MCF 10A (cell line): ENCODE measurements at regions not wholly inside any gene's neighbourhood (a gene's known extent, or its start where the extent isn't known, plus 50 kb on each side); places are given as distances from the start of the nearest gene placed in this dataset.

ENCODE experiments used
- BruUV-seq: library from RNA; stranded (reverse); fragments of 400-500 nt; replicated peaks from 2 replicates; lab custom pipeline; 2021; lab: Mats Ljungman, UMichigan
- CTCF ChIA-PET: fragments of 300-600 bp; sonication (Branson Sonifier 250); formaldehyde crosslinking; extraction: SDS; loops from one replicate; lab custom pipeline; 2021; ENCODE audit warnings: antibody characterized with exemption, inconsistent platforms; lab: Yijun Ruan, JAX
- POLR2A ChIA-PET: fragments of 300-600, 350-650 bp; sonication (Branson Sonifier 250); formaldehyde crosslinking; extraction: SDS; loops from one replicate; lab custom pipeline; 2020; ENCODE audit warnings: antibody characterized with exemption, inconsistent platforms; lab: Yijun Ruan, JAX
- DNase-seq: peaks from one replicate; pipeline ENCODE4 v3.0.0-alpha.2; 2018; ENCODE audit not compliant: unreplicated experiment
- H3K27ac Mint-ChIP-seq: one replicate; pipeline ENCODE4 v1.8.0; 2022; ENCODE audit warnings: mild to moderate bottlenecking, low read depth, mixed read lengths; ENCODE audit not compliant: unreplicated experiment
- H3K27me3 Mint-ChIP-seq: one replicate; pipeline ENCODE4 v1.8.0; 2022; ENCODE audit warnings: mixed read lengths; ENCODE audit not compliant: insufficient read depth, unreplicated experiment
- H3K36me3 Mint-ChIP-seq: one replicate; pipeline ENCODE4 v1.8.0; 2022; ENCODE audit warnings: mild to moderate bottlenecking, moderate library complexity, mixed read lengths; ENCODE audit not compliant: insufficient read depth, unreplicated experiment
- H3K4me1 Mint-ChIP-seq: one replicate; pipeline ENCODE4 v1.8.0; 2022; ENCODE audit warnings: mixed read lengths; ENCODE audit not compliant: insufficient read depth, unreplicated experiment
- H3K4me3 Mint-ChIP-seq: one replicate; pipeline ENCODE4 v1.8.0; 2022; ENCODE audit warnings: mild to moderate bottlenecking, moderate library complexity, mixed read lengths; ENCODE audit not compliant: unreplicated experiment
- H3K9me3 Mint-ChIP-seq: one replicate; pipeline ENCODE4 v1.8.0; 2022; ENCODE audit warnings: mixed read lengths; ENCODE audit not compliant: unreplicated experiment
- intact Hi-C: fragments of 100-400 bp; cut with micrococcal nuclease; formaldehyde crosslinking; loops from 2 replicates; pipeline ENCODE4 v1.14.1; 2022
- TF ChIP-seq, protein P1 (sequence below): fragments of 200-600 bp; IDR thresholded peaks from one replicate; pipeline ENCODE4 v1.8.0; 2022; ENCODE audit warnings: antibody characterized with exemption, mild to moderate bottlenecking; ENCODE audit not compliant: unreplicated experiment

DNA sequence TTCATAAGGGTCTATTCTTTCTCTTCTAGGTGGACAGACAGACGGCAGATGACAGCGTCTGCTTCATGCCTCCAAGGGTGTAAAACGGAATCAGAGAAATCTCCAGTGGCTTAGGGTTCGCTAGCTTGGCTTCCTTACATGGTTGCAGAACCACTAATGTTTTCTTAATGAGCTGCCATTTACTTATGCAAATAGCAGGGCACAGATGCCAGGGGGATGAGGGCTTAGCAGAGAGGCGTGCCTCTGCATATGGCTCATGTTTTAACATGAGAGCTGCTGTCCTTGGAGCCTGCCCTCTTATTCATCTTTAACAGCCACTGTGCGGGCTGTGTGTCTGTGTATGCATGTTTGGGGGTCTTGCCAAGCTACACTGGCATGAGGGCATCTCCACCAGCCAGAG, 119.6 kb downstream of the IER5 start:
- DNase-seq, result no peak
- POLR2A ChIA-PET, result no interaction called here
- intact Hi-C loops, result no loop called here
- H3K27ac Mint-ChIP-seq, result no peak overlapping the region
- no TSS peak for BruUV-seq
- H3K9me3 Mint-ChIP-seq, result no peaks in the 10 kb centered on the region
- no peaks in the 10 kb centered on the region for H3K36me3 Mint-ChIP-seq
- CTCF ChIA-PET, result interaction anchor here (1.2 to 3.2 kb wide), 5 partner anchors 19 to 222 kb away, joined by 4 to 11 read pairs (median 5); no protein-coding TSS in a partner anchor
- no peaks in the 10 kb centered on the region for H3K27me3 Mint-ChIP-seq
- TF ChIP-seq, protein P1, sequence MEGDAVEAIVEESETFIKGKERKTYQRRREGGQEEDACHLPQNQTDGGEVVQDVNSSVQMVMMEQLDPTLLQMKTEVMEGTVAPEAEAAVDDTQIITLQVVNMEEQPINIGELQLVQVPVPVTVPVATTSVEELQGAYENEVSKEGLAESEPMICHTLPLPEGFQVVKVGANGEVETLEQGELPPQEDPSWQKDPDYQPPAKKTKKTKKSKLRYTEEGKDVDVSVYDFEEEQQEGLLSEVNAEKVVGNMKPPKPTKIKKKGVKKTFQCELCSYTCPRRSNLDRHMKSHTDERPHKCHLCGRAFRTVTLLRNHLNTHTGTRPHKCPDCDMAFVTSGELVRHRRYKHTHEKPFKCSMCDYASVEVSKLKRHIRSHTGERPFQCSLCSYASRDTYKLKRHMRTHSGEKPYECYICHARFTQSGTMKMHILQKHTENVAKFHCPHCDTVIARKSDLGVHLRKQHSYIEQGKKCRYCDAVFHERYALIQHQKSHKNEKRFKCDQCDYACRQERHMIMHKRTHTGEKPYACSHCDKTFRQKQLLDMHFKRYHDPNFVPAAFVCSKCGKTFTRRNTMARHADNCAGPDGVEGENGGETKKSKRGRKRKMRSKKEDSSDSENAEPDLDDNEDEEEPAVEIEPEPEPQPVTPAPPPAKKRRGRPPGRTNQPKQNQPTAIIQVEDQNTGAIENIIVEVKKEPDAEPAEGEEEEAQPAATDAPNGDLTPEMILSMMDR, result no peak
- peaks cover 4% of the 10 kb centered on the region for H3K4me1 Mint-ChIP-seq
- no peak overlapping the region for H3K4me3 Mint-ChIP-seq

DNA sequence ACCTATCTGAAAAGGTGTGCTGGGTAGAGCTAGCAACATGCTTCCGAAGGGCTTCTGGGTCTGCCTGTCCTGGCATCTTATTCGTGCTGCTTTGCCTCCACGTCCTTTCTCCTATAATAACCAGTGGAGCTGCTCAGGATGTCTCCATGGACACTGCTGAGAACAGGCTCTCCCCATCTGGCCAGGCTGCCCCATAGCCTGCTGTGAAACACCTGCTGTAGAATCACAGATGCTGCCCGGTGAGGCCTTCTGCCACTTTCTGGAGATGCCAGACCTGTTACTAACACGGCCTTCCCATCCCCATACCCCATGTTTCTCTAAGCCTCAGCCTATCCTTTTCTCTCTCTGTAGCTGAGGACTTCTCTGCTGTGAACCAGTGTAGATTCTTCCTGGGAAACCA, 120.5 kb downstream of the IER5 start:
- Mint-ChIP-seq H3K27me3 (no peaks in the 10 kb centered on the region), H3K4me1 (peaks cover 5% of the 10 kb centered on the region), H3K9me3 (no peaks in the 10 kb centered on the region), H3K36me3 (no peaks in the 10 kb centered on the region), H3K27ac (no peak overlapping the region), H3K4me3 (no peak overlapping the region)
- no peak for DNase-seq
- ChIA-PET POLR2A (no interaction called here), CTCF (interaction anchor here (0.8 to 3.2 kb wide), 5 partner anchors 19 to 221 kb away, joined by 3 to 11 read pairs (median 5); no protein-coding TSS in a partner anchor)
- TF ChIP-seq, protein P1, result no peak
- intact Hi-C loops, result no loop called here
- no TSS peak for BruUV-seq

DNA sequence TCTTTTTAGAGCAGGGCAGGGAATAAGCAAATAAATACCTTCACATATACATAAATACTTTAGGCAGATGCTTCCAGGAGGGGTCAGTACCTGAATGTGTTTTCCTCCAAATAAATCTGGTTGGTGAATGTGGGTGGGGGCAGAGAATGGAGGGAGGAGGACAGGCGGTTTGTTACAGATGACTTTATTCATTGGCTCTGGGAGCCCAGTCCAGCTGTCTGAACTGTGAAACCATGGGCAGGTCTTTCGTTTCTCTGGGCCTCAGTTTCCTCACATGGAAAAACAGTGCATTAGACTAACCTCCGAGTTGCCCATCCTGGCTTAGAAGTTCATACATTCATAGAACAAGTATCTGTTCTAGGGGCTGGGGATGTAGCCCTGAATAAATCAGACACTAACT, 124.6 kb downstream of the IER5 start:
- no peaks in the 10 kb centered on the region for H3K27me3 Mint-ChIP-seq
- TF ChIP-seq, protein P1, result no peak
- intact Hi-C loops, result no loop called here
- no peak overlapping the region for H3K27ac Mint-ChIP-seq
- no peaks in the 10 kb centered on the region for H3K36me3 Mint-ChIP-seq
- POLR2A ChIA-PET, result interaction anchor here (0.9 to 1.3 kb wide), 4 partner anchors 10 to 77 kb away, joined by 3 to 5 read pairs (median 3); no protein-coding TSS in a partner anchor
- CTCF ChIA-PET, result interaction anchor here (0.7 to 0.9 kb wide), 2 partner anchors 21 to 34 kb away, joined by 3 read pairs; no protein-coding TSS in a partner anchor
- H3K4me1 Mint-ChIP-seq, result peaks cover 5% of the 10 kb centered on the region
- no peak overlapping the region for H3K4me3 Mint-ChIP-seq
- no TSS peak for BruUV-seq
- peaks cover 6% of the 10 kb centered on the region for H3K9me3 Mint-ChIP-seq
- DNase-seq, result no peak

DNA sequence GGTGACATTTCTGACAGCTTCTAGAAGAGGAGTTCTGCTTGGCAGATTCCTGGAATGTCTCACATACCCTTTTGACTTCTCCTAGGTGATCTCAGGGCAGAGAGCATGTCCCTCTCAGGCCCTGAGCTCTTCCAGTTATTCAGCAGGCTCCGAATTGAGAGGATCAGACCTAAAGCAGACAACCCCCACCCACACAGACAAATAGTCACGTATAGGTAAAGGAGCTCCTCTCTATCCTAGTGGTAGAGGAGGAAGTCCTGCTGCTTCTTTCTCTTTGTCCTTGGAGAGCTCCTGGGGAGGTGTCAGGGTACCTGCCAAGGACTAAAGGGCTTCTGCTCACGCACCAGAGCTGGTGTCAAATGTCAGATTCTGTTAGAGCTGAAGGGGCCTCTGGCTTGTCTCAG, 128.1 kb downstream of the IER5 start:
- ChIA-PET CTCF (interaction anchor here (0.6 to 1.9 kb wide), 7 partner anchors 15 to 984 kb away, joined by 3 to 8 read pairs (median 4); no protein-coding TSS in a partner anchor), POLR2A (interaction anchor here (1.0 kb wide), 1 partner anchor 179 kb away, joined by 3 read pairs; no protein-coding TSS in a partner anchor)
- Mint-ChIP-seq H3K27me3 (no peaks in the 10 kb centered on the region), H3K9me3 (peaks cover 6% of the 10 kb centered on the region), H3K4me1 (peaks cover 5% of the 10 kb centered on the region), H3K27ac (no peak overlapping the region), H3K4me3 (no peak overlapping the region), H3K36me3 (no peaks in the 10 kb centered on the region)
- no TSS peak for BruUV-seq
- intact Hi-C loops, result no loop called here
- no peak for DNase-seq
- TF ChIP-seq, protein P1, result no peak
